Suprapubic skin (tissue), 4 donors: ENCODE measurements at regions not wholly inside any gene's neighbourhood (a gene's known extent, or its start where the extent isn't known, plus 50 kb on each side); places are given as distances from the start of the nearest gene placed in this dataset.

Source experiments
- DNase-seq, 2 donors: peaks; one replicate each; pipeline ENCODE4 v3.0.0-alpha.2; 2019; ENCODE audit warnings: low spot score in 2 of 2
- H3K27ac ChIP-seq: fragments of 200-600 bp; sonication (generic); one replicate; pipeline ENCODE4 v1.5.1; 2019
- H3K27me3 ChIP-seq: fragments of 200-600 bp; sonication (generic); one replicate; pipeline ENCODE4 v1.5.1; 2019
- H3K36me3 ChIP-seq: fragments of 200-600 bp; sonication (generic); one replicate; pipeline ENCODE4 v1.5.1; 2019
- H3K4me1 ChIP-seq: fragments of 200-600 bp; sonication (generic); one replicate; pipeline ENCODE4 v1.5.1; 2019
- H3K4me3 ChIP-seq: fragments of 200-600 bp; sonication (generic); one replicate; pipeline ENCODE4 v1.5.1; 2019; ENCODE audit warnings: mild to moderate bottlenecking
- H3K9me3 ChIP-seq: fragments of 200-600 bp; sonication (generic); one replicate; pipeline ENCODE4 v1.5.1; 2019
- CTCF ChIP-seq, 2 donors: fragments of 200-600 bp in 1 of 2; fragments of 450-650 bp in 1 of 2; sonication (generic) in 1 of 2; IDR thresholded peaks; one replicate each; pipeline ENCODE4 v1.5.1; 2016 to 2019; ENCODE audit warnings: antibody characterized with exemption in 2 of 2, mild to moderate bottlenecking in 1 of 2, moderate library complexity in 1 of 2
- EP300 ChIP-seq: sonication (generic); formaldehyde crosslinking; IDR thresholded peaks from one replicate; pipeline ENCODE4 v1.6.1; 2017; ENCODE audit warnings: antibody characterized with exemption
- POLR2A ChIP-seq, 2 donors: fragments of 450-650 bp; IDR thresholded peaks; one replicate each; pipeline ENCODE4 v1.6.1; 2017; ENCODE audit warnings: antibody characterized with exemption in 2 of 2, mild to moderate bottlenecking in 2 of 2, moderate library complexity in 2 of 2
- POLR2AphosphoS5 ChIP-seq, 3 donors: sonication (generic); formaldehyde crosslinking; IDR thresholded peaks; one replicate each; pipeline ENCODE4 v1.6.1; 2017; ENCODE audit warnings: antibody characterized with exemption in 3 of 3
- WGBS: methylation state at CpG from one replicate; pipeline ENCODE4 v1.1.5; 2018; 5-methylcytosine and 5-hydroxymethylcytosine counted together

GRCh38 chr2:35873921-35874320 lies 481.7 kb upstream of the CRIM1 start:
- Histone ChIP-seq H3K36me3 (no peaks in the 10 kb centered on the region), H3K27me3 (no peaks in the 10 kb centered on the region), H3K9me3 (no peaks in the 10 kb centered on the region), H3K4me1 (no peaks in the 10 kb centered on the region), H3K4me3 (no peak overlapping the region), H3K27ac (no peak overlapping the region)
- 80% methylated on average over 4 of the region's 4 CpGs for WGBS
- TF ChIP-seq EP300: no peak
- TF ChIP-seq POLR2AphosphoS5 (IDR thresholded peaks at IDR 0.05): no peak
- no peak for TF ChIP-seq POLR2A (IDR thresholded peaks at IDR 0.05)
- TF ChIP-seq CTCF (IDR thresholded peaks at IDR 0.05): no peak
- DNase-seq: no peak

GRCh38 chr2:35871672-35872071 lies 483.9 kb upstream of the CRIM1 start:
- no peak overlapping the region for H3K4me3 ChIP-seq
- WGBS: 63% methylated on average over 8 of the region's 8 CpGs
- TF ChIP-seq CTCF (IDR thresholded peaks at IDR 0.05) (no peak), POLR2AphosphoS5 (IDR thresholded peaks at IDR 0.05) (no peak), EP300 (no peak), POLR2A (IDR thresholded peaks at IDR 0.05) (no peak)
- H3K36me3 ChIP-seq: no peaks in the 10 kb centered on the region
- H3K4me1 ChIP-seq: no peaks in the 10 kb centered on the region
- DNase-seq: no peak
- H3K27me3 ChIP-seq: no peaks in the 10 kb centered on the region
- H3K9me3 ChIP-seq: no peaks in the 10 kb centered on the region
- no peak overlapping the region for H3K27ac ChIP-seq

GRCh38 chr2:35870713-35871112 lies 484.9 kb upstream of the CRIM1 start:
- no peaks in the 10 kb centered on the region for H3K9me3 ChIP-seq
- DNase-seq: no peak
- 50% methylated on average over 1 of the region's 1 CpG for WGBS
- no peak overlapping the region for H3K4me3 ChIP-seq
- H3K36me3 ChIP-seq: no peaks in the 10 kb centered on the region
- H3K27me3 ChIP-seq: no peaks in the 10 kb centered on the region
- H3K27ac ChIP-seq: no peak overlapping the region
- no peaks in the 10 kb centered on the region for H3K4me1 ChIP-seq
- no peak for TF ChIP-seq POLR2AphosphoS5 (IDR thresholded peaks at IDR 0.05)
- TF ChIP-seq CTCF (IDR thresholded peaks at IDR 0.05): no peak
- TF ChIP-seq EP300: no peak
- TF ChIP-seq POLR2A (IDR thresholded peaks at IDR 0.05): no peak

- no peak for DNase-seq
- Histone ChIP-seq H3K36me3 (no peaks in the 10 kb centered on the region), H3K27me3 (no peaks in the 10 kb centered on the region), H3K4me1 (no peaks in the 10 kb centered on the region), H3K9me3 (no peaks in the 10 kb centered on the region), H3K27ac (no peak overlapping the region), H3K4me3 (no peak overlapping the region)
- TF ChIP-seq EP300 (no peak), POLR2A (IDR thresholded peaks at IDR 0.05) (no peak), CTCF (IDR thresholded peaks at IDR 0.05) (no peak), POLR2AphosphoS5 (IDR thresholded peaks at IDR 0.05) (no peak)
- 54% methylated on average over 2 of the region's 2 CpGs for WGBS
These were observed 491.4 kb upstream of the CRIM1 start for GRCh38 chr2:35864141-35864540.

GRCh38 chr2:35858216-35858615 lies 497.4 kb upstream of the CRIM1 start:
- TF ChIP-seq POLR2A (IDR thresholded peaks at IDR 0.05) (no peak), CTCF (IDR thresholded peaks at IDR 0.05) (no peak), EP300 (no peak), POLR2AphosphoS5 (IDR thresholded peaks at IDR 0.05) (no peak)
- no peak for DNase-seq

More at GRCh38 chr2:35858216-35858615, 497.4 kb upstream of the CRIM1 start:
- H3K4me3 ChIP-seq: no peak overlapping the region
- WGBS: 90% methylated on average over 1 of the region's 1 CpG
- no peaks in the 10 kb centered on the region for H3K9me3 ChIP-seq
- H3K36me3 ChIP-seq: no peaks in the 10 kb centered on the region
- no peaks in the 10 kb centered on the region for H3K27me3 ChIP-seq
- no peaks in the 10 kb centered on the region for H3K4me1 ChIP-seq
- H3K27ac ChIP-seq: no peak overlapping the region
